IMR-90 (cell line): ENCODE measurements at regions not wholly inside any gene's neighbourhood (a gene's known extent, or its start where the extent isn't known, plus 50 kb on each side); places are given as distances from the start of the nearest gene placed in this dataset.

Experiments used
- ATAC-seq: fragments of 200-7000 bp; cut with Tn5 transposase; 2 replicates; pipeline ENCODE4 v1.9.1; 2020; ENCODE audit warnings: low read depth, mild to moderate bottlenecking, moderate library complexity
- BruUV-seq: library from RNA; stranded (reverse); fragments of 400-500 nt; replicated peaks from 2 replicates; lab custom pipeline; 2021; lab: Mats Ljungman, UMichigan
- CTCF ChIA-PET: fragments of 300-600 bp; formaldehyde crosslinking; extraction: SDS; loops from one replicate; lab custom pipeline; 2021; ENCODE audit warnings: antibody characterized with exemption; lab: Yijun Ruan, JAX
- POLR2A ChIA-PET: fragments of 300-600 bp; sonication (Branson Sonifier 250); formaldehyde crosslinking; loops from one replicate; lab custom pipeline; 2022; ENCODE audit warnings: antibody characterized with exemption; ENCODE audit not compliant: unreplicated experiment; lab: Charles Lee
- DNase-seq: peaks from one replicate; pipeline ENCODE4 v3.0.0; 2013
- H2AFZ ChIP-seq: replicated peaks from 2 replicates; pipeline ENCODE3; 2013; ENCODE audit warnings: low read length, mild to moderate bottlenecking; ENCODE audit not compliant: poor library complexity
- H2AK5ac ChIP-seq: 2 replicates; pipeline ENCODE4 v1.6.1; 2013; ENCODE audit warnings: low read depth, low read length, inconsistent platforms
- H2AK9ac ChIP-seq: replicated peaks from 2 replicates; pipeline ENCODE3; 2013; ENCODE audit warnings: mild to moderate bottlenecking, low read depth, low read length, moderate library complexity; ENCODE audit not compliant: poor library complexity
- H2BK120ac ChIP-seq: 2 replicates; pipeline ENCODE4 v1.6.1; 2013; ENCODE audit warnings: low read depth, low read length, inconsistent platforms
- H2BK15ac ChIP-seq: 3 replicates; pipeline ENCODE4 v1.6.1; 2013; ENCODE audit warnings: low read depth, low read length, inconsistent platforms
- H2BK20ac ChIP-seq: 2 replicates; pipeline ENCODE4 v1.6.1; 2013; ENCODE audit warnings: low read depth, mild to moderate bottlenecking, inconsistent platforms, low read length, moderate library complexity
- H2BK5ac ChIP-seq: 2 replicates; pipeline ENCODE4 v1.6.1; 2013; ENCODE audit warnings: mild to moderate bottlenecking, low read depth, low read length, inconsistent platforms; ENCODE audit not compliant: poor library complexity, severe bottlenecking
- H3K14ac ChIP-seq: replicated peaks from 2 replicates; pipeline ENCODE4 v1.6.1; 2013; ENCODE audit warnings: low read depth, low read length, inconsistent platforms
- H3K18ac ChIP-seq: 2 replicates; pipeline ENCODE4 v1.6.1; 2013; ENCODE audit warnings: low read depth, low read length, control low read depth
- H3K23ac ChIP-seq: 2 replicates; pipeline ENCODE4 v1.6.1; 2013; ENCODE audit warnings: low read depth, low read length, inconsistent platforms
- H3K27ac ChIP-seq: 2 replicates; pipeline ENCODE4 v1.5.1; 2013; ENCODE audit warnings: mild to moderate bottlenecking, control low read depth, low read length; ENCODE audit not compliant: insufficient read depth
- H3K27me3 ChIP-seq: 2 replicates; pipeline ENCODE4 v1.6.1; 2013; ENCODE audit warnings: low read length; ENCODE audit not compliant: control insufficient read depth, insufficient read depth
- H3K36me3 ChIP-seq: 2 replicates; pipeline ENCODE4 v1.6.1; 2013; ENCODE audit warnings: low read length, mixed read lengths; ENCODE audit not compliant: control insufficient read depth, insufficient read depth
- H3K4ac ChIP-seq: 2 replicates; pipeline ENCODE4 v1.6.1; 2013; ENCODE audit warnings: low read depth, low read length, inconsistent platforms
- H3K4me1 ChIP-seq: 2 replicates; pipeline ENCODE4 v1.6.1; 2013; ENCODE audit warnings: low read length, mixed read lengths; ENCODE audit not compliant: control insufficient read depth, insufficient read depth
- H3K4me2 ChIP-seq: 2 replicates; pipeline ENCODE4 v1.6.1; 2013; ENCODE audit warnings: low read depth, mild to moderate bottlenecking, control low read depth, low read length, moderate library complexity
- H3K4me3 ChIP-seq: 2 replicates; pipeline ENCODE4 v1.5.1; 2013; ENCODE audit warnings: low read depth, mild to moderate bottlenecking, control low read depth, low read length, moderate library complexity; ENCODE audit not compliant: insufficient read depth
- H3K56ac ChIP-seq: 2 replicates; pipeline ENCODE4 v1.6.1; 2013; ENCODE audit warnings: low read length, inconsistent platforms; ENCODE audit not compliant: insufficient read depth; ENCODE audit errors: extremely low read depth
- H3K79me1 ChIP-seq, 2 experiments: 2 replicates each; pipeline ENCODE4 v1.6.1; 2013; ENCODE audit warnings: low read length in 2 of 2, inconsistent platforms in 1 of 2, low read depth in 1 of 2
- H3K9ac ChIP-seq: 2 replicates; pipeline ENCODE4 v1.6.1; 2013; ENCODE audit warnings: low read depth, low read length, control low read depth
- H3K9me1 ChIP-seq: 2 replicates; pipeline ENCODE4 v1.6.1; 2013; ENCODE audit warnings: low read length, inconsistent platforms; ENCODE audit not compliant: insufficient read depth
- H3K9me3 ChIP-seq: 2 replicates; pipeline ENCODE4 v1.6.1; 2013; ENCODE audit warnings: low read length; ENCODE audit not compliant: control insufficient read depth, insufficient read depth
- H4K20me1 ChIP-seq: 2 replicates; pipeline ENCODE4 v1.6.1; 2013; ENCODE audit warnings: low read length, inconsistent platforms; ENCODE audit not compliant: insufficient read depth
- H4K5ac ChIP-seq: 2 replicates; pipeline ENCODE4 v1.6.1; 2013; ENCODE audit warnings: mild to moderate bottlenecking, low read depth, low read length, control low read depth
- H4K8ac ChIP-seq, 2 experiments: 2 replicates each; pipeline ENCODE4 v1.6.1; 2013; ENCODE audit warnings: low read depth in 2 of 2, low read length in 2 of 2, control low read depth in 1 of 2, inconsistent platforms in 1 of 2
- H4K91ac ChIP-seq: 2 replicates; pipeline ENCODE4 v1.6.1; 2013; ENCODE audit warnings: low read depth, low read length, inconsistent platforms; ENCODE audit not compliant: insufficient read depth
- MAFK ChIP-seq: IDR thresholded peaks from 2 replicates; pipeline ENCODE4 v1.6.1; 2012; ENCODE audit warnings: low read depth, low read length, improper control_type of control experiment
- MAZ ChIP-seq: IDR thresholded peaks from 2 replicates; pipeline ENCODE4 v1.6.1; 2012; ENCODE audit warnings: low read depth, mild to moderate bottlenecking, low read length, improper control_type of control experiment, moderate library complexity, borderline replicate concordance
- NFE2L2 ChIP-seq: fragments of 150-350 bp; IDR thresholded peaks from 2 replicates; pipeline ENCODE4 v1.6.1; 2016; ENCODE audit warnings: low read depth, mild to moderate bottlenecking, low read length
- POLR2A ChIP-seq: IDR thresholded peaks from 2 replicates; pipeline ENCODE4 v1.6.1; 2012; ENCODE audit warnings: mild to moderate bottlenecking, low read depth, low read length
- RCOR1 ChIP-seq: IDR thresholded peaks from 2 replicates; pipeline ENCODE4 v1.6.1; 2012; ENCODE audit warnings: mild to moderate bottlenecking, low read length, improper control_type of control experiment; ENCODE audit not compliant: insufficient replicate concordance
- RFX5 ChIP-seq: IDR thresholded peaks from 2 replicates; pipeline ENCODE4 v1.8.0; 2012; ENCODE audit warnings: low read depth, mild to moderate bottlenecking, low read length, moderate library complexity
- WGBS, 2 experiments: methylation state at CpG; one replicate each; pipeline versions ENCODE4 v1.1.5 to v1.1.7; 2013; ENCODE audit warnings: missing lambda C conversion rate in 2 of 2; ENCODE audit not compliant: insufficient read length in 1 of 2; ENCODE audit errors: extremely low coverage in 2 of 2; 5-methylcytosine and 5-hydroxymethylcytosine counted together
- dilution Hi-C: fragments of 300-500 bp; cut with HindIII; formaldehyde crosslinking; loops from one replicate; pipeline ENCODE4 v1.14.3; 2018; ENCODE audit warnings: low sequenced_read_pairs; ENCODE audit not compliant: unreplicated experiment
- in situ Hi-C: fragments of 300-500 bp; cut with MboI; formaldehyde crosslinking; loops from 3 replicates; pipeline ENCODE4 v1.14.3; 2019; ENCODE audit warnings: low sequenced_read_pairs, inconsistent platforms, mixed read lengths
- intact Hi-C: fragments of 100-400 bp; cut with micrococcal nuclease; formaldehyde crosslinking; loops from 2 replicates; pipeline ENCODE4 v1.10.0; 2022
- TF ChIP-seq, protein P1 (sequence below): conservative IDR thresholded peaks from 2 replicates; pipeline ENCODE4 v1.5.1; 2012; ENCODE audit warnings: mild to moderate bottlenecking, low read depth, low read length, improper control_type of control experiment

GRCh38 chr18:68566991-68567390 lies 147.9 kb downstream of the TMX3 start:
- no TSS peak for BruUV-seq
- CTCF ChIA-PET, result no interaction called here
- no peak overlapping the region for H2BK120ac ChIP-seq
- no peaks in the 10 kb centered on the region for H3K36me3 ChIP-seq
- H3K4ac ChIP-seq, result no peak overlapping the region
- DNase-seq (no peak), ATAC-seq (no peak)
- H3K4me1 ChIP-seq, result no peaks in the 10 kb centered on the region
- no peak overlapping the region for H2BK5ac ChIP-seq
- H3K14ac ChIP-seq, result no peak overlapping the region
- H3K27me3 ChIP-seq, result no peaks in the 10 kb centered on the region
- H3K4me3 ChIP-seq, result no peak overlapping the region
- TF ChIP-seq RFX5 (no peak), MAFK (peak; percentile 82), RCOR1 (no peak), MAZ (no peak), NFE2L2 (no peak), POLR2A (no peak)
- TF ChIP-seq, protein P1, sequence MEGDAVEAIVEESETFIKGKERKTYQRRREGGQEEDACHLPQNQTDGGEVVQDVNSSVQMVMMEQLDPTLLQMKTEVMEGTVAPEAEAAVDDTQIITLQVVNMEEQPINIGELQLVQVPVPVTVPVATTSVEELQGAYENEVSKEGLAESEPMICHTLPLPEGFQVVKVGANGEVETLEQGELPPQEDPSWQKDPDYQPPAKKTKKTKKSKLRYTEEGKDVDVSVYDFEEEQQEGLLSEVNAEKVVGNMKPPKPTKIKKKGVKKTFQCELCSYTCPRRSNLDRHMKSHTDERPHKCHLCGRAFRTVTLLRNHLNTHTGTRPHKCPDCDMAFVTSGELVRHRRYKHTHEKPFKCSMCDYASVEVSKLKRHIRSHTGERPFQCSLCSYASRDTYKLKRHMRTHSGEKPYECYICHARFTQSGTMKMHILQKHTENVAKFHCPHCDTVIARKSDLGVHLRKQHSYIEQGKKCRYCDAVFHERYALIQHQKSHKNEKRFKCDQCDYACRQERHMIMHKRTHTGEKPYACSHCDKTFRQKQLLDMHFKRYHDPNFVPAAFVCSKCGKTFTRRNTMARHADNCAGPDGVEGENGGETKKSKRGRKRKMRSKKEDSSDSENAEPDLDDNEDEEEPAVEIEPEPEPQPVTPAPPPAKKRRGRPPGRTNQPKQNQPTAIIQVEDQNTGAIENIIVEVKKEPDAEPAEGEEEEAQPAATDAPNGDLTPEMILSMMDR, result no peak
- no peak overlapping the region for H3K18ac ChIP-seq
- no peak overlapping the region for H3K27ac ChIP-seq
- no peak overlapping the region for H2BK20ac ChIP-seq
- H2BK15ac ChIP-seq, result no peak overlapping the region
- in situ Hi-C loops (no loop called here), intact Hi-C loops (no loop called here), dilution Hi-C loops (no loop called here)
- POLR2A ChIA-PET, result no interaction called here
- H4K20me1 ChIP-seq, result no peaks in the 10 kb centered on the region
- H3K9me1 ChIP-seq, result no peaks in the 10 kb centered on the region
- no peak overlapping the region for H3K9ac ChIP-seq
- no peak overlapping the region for H3K4me2 ChIP-seq
- no peaks in the 10 kb centered on the region for H3K79me1 ChIP-seq
- H2AK5ac ChIP-seq, result no peak overlapping the region
- H2AK9ac ChIP-seq, result no peak overlapping the region
- H4K91ac ChIP-seq, result no peak overlapping the region
- no peaks in the 10 kb centered on the region for H3K9me3 ChIP-seq
- H3K56ac ChIP-seq, result no peak overlapping the region
- H4K8ac ChIP-seq, result no peak overlapping the region
- H4K5ac ChIP-seq, result no peak overlapping the region
- no peak overlapping the region for H2AFZ ChIP-seq
- no peak overlapping the region for H3K23ac ChIP-seq
- no CpG with 5 or more reads among the region's 2 CpGs for WGBS, 2 experiments
